COLO668 (cell line): ENCODE measurements at regions not wholly inside any gene's neighbourhood (a gene's known extent, or its start where the extent isn't known, plus 50 kb on each side); places are given as distances from the start of the nearest gene placed in this dataset.

ENCODE experiments used
- DNase-seq: peaks from one replicate; lab custom pipeline; 2025; ENCODE audit not compliant: unreplicated experiment; lab: John Stamatoyannopoulos, UW

- no peak for DNase-seq
Observed at GRCh38 chr3:127087441-127087840, 104.5 kb downstream of the PLXNA1 start.

- no peak for DNase-seq
Observed at GRCh38 chr3:127088511-127089351, 104.2 kb upstream of the PRR23E start.

GRCh38 chr3:127089486-127090145, 103.3 kb upstream of the PRR23E start:
- DNase-seq = no peak

- DNase-seq = no peak
Observed at GRCh38 chr3:127090218-127091160, 102.4 kb upstream of the PRR23E start.

- DNase-seq = no peak
Observed at GRCh38 chr3:127091376-127091775, 101.6 kb upstream of the PRR23E start.

- DNase-seq = no peak
Observed at GRCh38 chr3:127092368-127092767, 100.6 kb upstream of the PRR23E start.

- no peak for DNase-seq
Observed at GRCh38 chr3:127092776-127093175, 100.2 kb upstream of the PRR23E start.

- no peak for DNase-seq
Observed at GRCh38 chr3:127093312-127093711, 99.6 kb upstream of the PRR23E start.

GRCh38 chr3:127095774-127096173, 97.2 kb upstream of the PRR23E start:
- DNase-seq = no peak

GRCh38 chr3:127096256-127097071, 96.5 kb upstream of the PRR23E start:
- no peak for DNase-seq

- DNase-seq = no peak
Observed at GRCh38 chr3:127097072-127097405, 95.9 kb upstream of the PRR23E start.

GRCh38 chr3:127097481-127097880, 95.5 kb upstream of the PRR23E start:
- DNase-seq = no peak

- DNase-seq = no peak
Observed at GRCh38 chr3:127099982-127100381, 92.9 kb upstream of the PRR23E start.

- no peak for DNase-seq
Observed at GRCh38 chr3:127100459-127101410, 92.2 kb upstream of the PRR23E start.

- no peak for DNase-seq
Observed at GRCh38 chr3:127101411-127102187, 91.3 kb upstream of the PRR23E start.

GRCh38 chr3:127102188-127102520, 90.8 kb upstream of the PRR23E start:
- no peak for DNase-seq

GRCh38 chr3:127102587-127102986, 90.3 kb upstream of the PRR23E start:
- no peak for DNase-seq

- DNase-seq = no peak
Observed at GRCh38 chr3:127103080-127103479, 89.9 kb upstream of the PRR23E start.

- DNase-seq = peak; percentile 21
Observed at GRCh38 chr3:127104586-127104985, 88.3 kb upstream of the PRR23E start.
